GM12891 (cell line): ENCODE measurements at regions not wholly inside any gene's neighbourhood (a gene's known extent, or its start where the extent isn't known, plus 50 kb on each side); places are given as distances from the start of the nearest gene placed in this dataset.

ENCODE experiments used
- DNase-seq: peaks from one replicate; pipeline ENCODE4 v3.0.0; 2011; ENCODE audit warnings: low spot score; ENCODE audit not compliant: insufficient read length
- FAIRE-seq: peaks from 2 replicates; lab custom pipeline; 2011; peaks lifted over from hg19 to GRCh38; lab: Jason Lieb, UNC
- PAX5 ChIP-seq: IDR thresholded peaks from 2 replicates; pipeline ENCODE4 v1.6.1; 2011; ENCODE audit warnings: low read length, moderate library complexity, mild to moderate bottlenecking; ENCODE audit not compliant: insufficient read depth, severe bottlenecking
- POLR2A ChIP-seq: IDR thresholded peaks from 2 replicates; pipeline ENCODE4 v1.6.1; 2011; ENCODE audit warnings: low read depth, low read length, control low read depth
- POLR2AphosphoS5 ChIP-seq: IDR thresholded peaks from 2 replicates; pipeline ENCODE4 v1.6.1; 2011; ENCODE audit warnings: low read depth, low read length, control low read depth
- POU2F2 ChIP-seq: IDR thresholded peaks from 2 replicates; pipeline ENCODE4 v1.6.1; 2011; ENCODE audit warnings: low read depth, mild to moderate bottlenecking, control low read depth, low read length, moderate library complexity
- SPI1 ChIP-seq: IDR thresholded peaks from 2 replicates; pipeline ENCODE4 v1.6.1; 2011; ENCODE audit warnings: low read depth, low read length, control low read depth
- TAF1 ChIP-seq: IDR thresholded peaks from 2 replicates; pipeline ENCODE4 v1.6.1; 2011; ENCODE audit warnings: low read depth, low read length, control low read depth

GRCh38 chr2:67879586-67880290 is 183.1 kb downstream of the C1D start:
- no peak for DNase-seq
- FAIRE-seq, result no peak
- no peak for TF ChIP-seq SPI1
- no peak for TF ChIP-seq PAX5
- no peak for TF ChIP-seq POLR2AphosphoS5
- no peak for TF ChIP-seq POLR2A
- no peak for TF ChIP-seq POU2F2

GRCh38 chr2:67880291-67880761 is 182.5 kb downstream of the C1D start:
- FAIRE-seq, result no peak
- TF ChIP-seq PAX5 (no peak), POLR2A (no peak), TAF1 (no peak), POU2F2 (no peak), POLR2AphosphoS5 (no peak), SPI1 (no peak)
- no peak for DNase-seq

GRCh38 chr2:67881816-67882215 is 181.0 kb downstream of the C1D start:
- DNase-seq (no peak), FAIRE-seq (no peak)
- TF ChIP-seq POLR2A, result no peak
- TF ChIP-seq POLR2AphosphoS5, result no peak

- FAIRE-seq (no peak), DNase-seq (no peak)
- TF ChIP-seq PAX5 (no peak), POLR2AphosphoS5 (no peak), SPI1 (no peak), POU2F2 (no peak), POLR2A (no peak)
Observed at GRCh38 chr2:67883316-67884087, 179.3 kb downstream of the C1D start.

GRCh38 chr2:67888351-67889005 is 174.3 kb downstream of the C1D start:
- no peak for FAIRE-seq
- TF ChIP-seq SPI1, result no peak
- no peak for TF ChIP-seq POLR2AphosphoS5
- no peak for TF ChIP-seq PAX5
- no peak for TF ChIP-seq POU2F2
- TF ChIP-seq POLR2A, result no peak
- TF ChIP-seq TAF1, result no peak
- no peak for DNase-seq

- no peak for FAIRE-seq
- TF ChIP-seq SPI1, result no peak
- TF ChIP-seq POLR2A, result no peak
- TF ChIP-seq PAX5, result no peak
- TF ChIP-seq POLR2AphosphoS5, result no peak
- TF ChIP-seq TAF1, result no peak
- no peak for TF ChIP-seq POU2F2
- no peak for DNase-seq
Observed at GRCh38 chr2:67889056-67889455, 173.7 kb downstream of the C1D start.

GRCh38 chr2:67891642-67892041 is 171.2 kb downstream of the C1D start:
- TF ChIP-seq TAF1 (no peak), PAX5 (no peak), POLR2A (no peak), POLR2AphosphoS5 (no peak), POU2F2 (no peak), SPI1 (no peak)
- FAIRE-seq (no peak), DNase-seq (no peak)

- DNase-seq (no peak), FAIRE-seq (no peak)
- no peak for TF ChIP-seq POLR2A
- TF ChIP-seq TAF1, result no peak
- TF ChIP-seq PAX5, result no peak
- no peak for TF ChIP-seq POLR2AphosphoS5
- no peak for TF ChIP-seq POU2F2
- no peak for TF ChIP-seq SPI1
Observed at GRCh38 chr2:67892339-67892846, 170.4 kb downstream of the C1D start.

- no peak for FAIRE-seq
Observed at GRCh38 chr2:67895227-67895941, 167.4 kb downstream of the C1D start.

More at GRCh38 chr2:67895227-67895941, 167.4 kb downstream of the C1D start:
- TF ChIP-seq TAF1, result no peak
- TF ChIP-seq PAX5, result no peak
- TF ChIP-seq POLR2A, result no peak
- no peak for TF ChIP-seq SPI1
- DNase-seq, result no peak
